ENCODE measurements at regions not wholly inside any gene's neighbourhood (a gene's known extent, or its start where the extent isn't known, plus 50 kb on each side); places are given as distances from the start of the nearest gene placed in this dataset.
A peak's percentile ranks its signal among the peaks of the same experiment; 100 is the strongest.
"Not testable (repeated sequence)": the region's sequence is repeated elsewhere in the genome, so short reads cannot be mapped to it uniquely, and the experiment has no call there.

GRCh38 chr3:191740712-191741111 lies 279.7 kb downstream of the PYDC2 start:
- no peak for DNase-seq (ENCODE audit: low read depth in 2 of 2)

- DNase-seq (ENCODE audit: low read depth in 2 of 2): not testable (repeated sequence)
Observed at GRCh38 chr3:191741847-191742350, 280.9 kb downstream of the PYDC2 start.

GRCh38 chr3:191743283-191743682 lies 282.3 kb downstream of the PYDC2 start:
- DNase-seq (ENCODE audit: low read depth in 2 of 2): no peak

GRCh38 chr3:191750618-191751017 lies 289.7 kb downstream of the PYDC2 start:
- no peak for DNase-seq (ENCODE audit: low read depth in 2 of 2)

- DNase-seq (ENCODE audit: low read depth in 2 of 2): peak in 1 of 2 experiments; percentile 12
Observed at GRCh38 chr3:191753196-191753595, 292.2 kb downstream of the PYDC2 start.

- DNase-seq (ENCODE audit: low read depth in 2 of 2): peak; percentile 12 to 21
Observed at GRCh38 chr3:191761906-191762305, 300.9 kb downstream of the PYDC2 start.

GRCh38 chr3:191762323-191762960 lies 301.5 kb downstream of the PYDC2 start:
- DNase-seq (ENCODE audit: low read depth in 2 of 2): peak; percentile 84 to 86

- DNase-seq (ENCODE audit: low read depth in 2 of 2): no peak
Observed at GRCh38 chr3:191768421-191768820, 307.5 kb downstream of the PYDC2 start.

- DNase-seq (ENCODE audit: low read depth in 2 of 2): no peak
Observed at GRCh38 chr3:191770541-191770940, 309.6 kb downstream of the PYDC2 start.

GRCh38 chr3:191774485-191774884 lies 313.5 kb downstream of the PYDC2 start:
- DNase-seq (ENCODE audit: low read depth in 2 of 2): peak; percentile 92

GRCh38 chr3:191775451-191776233 lies 314.7 kb downstream of the PYDC2 start:
- DNase-seq (ENCODE audit: low read depth in 2 of 2): peak; percentile 21 to 22

GRCh38 chr3:191781044-191781443 lies 320.1 kb downstream of the PYDC2 start:
- no peak for DNase-seq (ENCODE audit: low read depth in 2 of 2)

- DNase-seq (ENCODE audit: low read depth in 2 of 2): no peak
Observed at GRCh38 chr3:191783024-191783423, 322.1 kb downstream of the PYDC2 start.

GRCh38 chr3:191790934-191791333 lies 330.0 kb downstream of the PYDC2 start:
- no peak for DNase-seq (ENCODE audit: low read depth in 2 of 2)

GRCh38 chr3:191792580-191792979 lies 331.6 kb downstream of the PYDC2 start:
- no peak for DNase-seq (ENCODE audit: low read depth in 2 of 2)

GRCh38 chr3:191795196-191795595 lies 334.2 kb downstream of the PYDC2 start:
- no peak for DNase-seq (ENCODE audit: low read depth in 2 of 2)

- no peak for DNase-seq (ENCODE audit: low read depth in 2 of 2)
Observed at GRCh38 chr3:191797271-191797670, 336.3 kb downstream of the PYDC2 start.

GRCh38 chr3:191802671-191803070 lies 341.7 kb downstream of the PYDC2 start:
- DNase-seq (ENCODE audit: low read depth in 2 of 2): no peak

GRCh38 chr3:191804935-191805334 lies 344.0 kb downstream of the PYDC2 start:
- DNase-seq (ENCODE audit: low read depth in 2 of 2): no peak

GRCh38 chr3:191808073-191808472 lies 347.1 kb downstream of the PYDC2 start:
- DNase-seq (ENCODE audit: low read depth in 2 of 2): no peak

- DNase-seq (ENCODE audit: low read depth in 2 of 2): peak in 1 of 2 experiments; percentile 6
Observed at GRCh38 chr3:191809326-191809949, 348.5 kb downstream of the PYDC2 start.

- DNase-seq (ENCODE audit: low read depth in 2 of 2): no peak
Observed at GRCh38 chr3:191813245-191813644, 352.3 kb downstream of the PYDC2 start.

GRCh38 chr3:191848818-191849217 lies 387.9 kb downstream of the PYDC2 start:
- no peak for DNase-seq (ENCODE audit: low read depth in 2 of 2)

Measured in fibroblast of skin of left quadriceps (primary cell).